NCI-H446 treated with DMSO at 0.1 percent for 48 hours (cell line): ENCODE measurements at regions not wholly inside any gene's neighbourhood (a gene's known extent, or its start where the extent isn't known, plus 50 kb on each side); places are given as distances from the start of the nearest gene placed in this dataset.

Experiments
- DNase-seq: peaks from one replicate; lab custom pipeline; 2025; lab: John Stamatoyannopoulos, UW

GRCh38 chr9:79796411-79796810, 224.6 kb downstream of the TLE4 start:
- no peak for DNase-seq

- no peak for DNase-seq
Measured at GRCh38 chr9:79788662-79789061, 216.9 kb downstream of the TLE4 start.

- DNase-seq, result no peak
Measured at GRCh38 chr9:79781263-79781662, 209.5 kb downstream of the TLE4 start.

GRCh38 chr9:79780559-79780958, 208.8 kb downstream of the TLE4 start:
- DNase-seq, result no peak

- no peak for DNase-seq
Measured at GRCh38 chr9:79779901-79780300, 208.1 kb downstream of the TLE4 start.

- no peak for DNase-seq
Measured at GRCh38 chr9:79778581-79778980, 206.8 kb downstream of the TLE4 start.

- DNase-seq, result no peak
Measured at GRCh38 chr9:79776581-79776980, 204.8 kb downstream of the TLE4 start.
